HG02973 (cell line): ENCODE measurements at regions not wholly inside any gene's neighbourhood (a gene's known extent, or its start where the extent isn't known, plus 50 kb on each side); places are given as distances from the start of the nearest gene placed in this dataset.
"Not testable (repeated sequence)": the region's sequence is repeated elsewhere in the genome, so short reads cannot be mapped to it uniquely, and the experiment has no call there.

ENCODE experiments used
- ATAC-seq: cut with Tn5 transposase; IDR thresholded peaks from one replicate; pipeline ENCODE4 v1.9.1; 2021; ENCODE audit warnings: moderate library complexity; ENCODE audit not compliant: unreplicated experiment

- ATAC-seq, result no peak
Observed at GRCh38 chr5:145027286-145027685, 807.9 kb downstream of the PRELID2 start.

DNA sequence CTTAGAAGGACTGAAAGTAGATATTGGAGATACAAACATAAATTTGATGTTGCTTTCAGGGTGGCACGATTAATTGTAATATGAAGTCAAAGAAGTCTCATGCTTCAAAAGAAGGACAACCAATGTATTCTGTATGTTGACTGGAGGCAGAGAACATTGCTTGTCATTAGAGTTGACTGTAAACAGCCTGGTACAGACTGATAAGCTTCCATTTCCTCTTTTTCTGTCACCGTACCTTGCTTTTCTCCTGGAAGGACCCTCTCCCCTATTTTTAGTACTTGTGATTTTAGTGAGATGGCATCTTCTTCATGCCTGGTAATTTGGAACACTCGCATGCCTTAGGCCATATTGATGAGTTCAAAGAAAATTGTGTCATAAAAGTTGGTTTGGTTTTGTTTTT lies 809.4 kb downstream of the PRELID2 start:
- ATAC-seq, result no peak

DNA sequence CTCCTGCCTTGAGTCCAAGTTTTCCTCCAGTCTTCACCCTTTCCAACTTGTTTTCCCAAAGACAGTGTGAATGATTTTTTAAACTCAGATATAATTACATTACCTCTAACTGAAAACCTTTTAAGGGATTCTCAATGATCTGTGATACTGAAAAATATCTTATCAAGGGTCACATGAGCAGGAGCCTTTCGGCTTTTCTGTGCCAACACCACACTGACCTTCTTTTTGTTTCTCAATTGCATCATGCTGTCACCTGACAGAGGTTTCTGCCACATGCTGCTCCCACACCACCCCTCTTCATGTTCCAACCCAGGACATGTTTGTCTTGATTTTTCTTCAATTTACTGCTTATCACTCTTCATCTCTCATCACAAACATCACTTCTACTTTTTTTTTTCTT lies 820.0 kb downstream of the PRELID2 start:
- ATAC-seq, result no peak

GRCh38 chr5:145014109-145014508 lies 821.0 kb downstream of the PRELID2 start:
- no peak for ATAC-seq

DNA sequence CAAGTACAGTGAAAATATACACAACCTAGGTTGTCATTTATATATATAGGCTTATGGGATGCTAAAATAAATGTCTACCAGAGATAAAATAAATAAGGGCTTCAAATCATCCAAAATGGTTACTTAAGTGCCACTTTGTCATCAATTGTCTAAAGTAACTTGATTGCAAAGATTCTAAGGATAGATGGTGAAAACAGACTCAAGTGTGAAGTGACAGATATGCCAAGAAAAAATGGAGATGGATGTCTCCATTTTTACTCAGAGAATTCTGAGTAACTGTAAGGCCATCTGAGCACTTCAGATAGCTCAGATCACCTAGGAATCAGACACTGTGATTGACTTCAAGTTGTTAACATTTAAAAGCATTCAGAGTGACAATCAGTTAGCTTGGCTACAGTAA lies 824.3 kb downstream of the PRELID2 start:
- no peak for ATAC-seq

DNA sequence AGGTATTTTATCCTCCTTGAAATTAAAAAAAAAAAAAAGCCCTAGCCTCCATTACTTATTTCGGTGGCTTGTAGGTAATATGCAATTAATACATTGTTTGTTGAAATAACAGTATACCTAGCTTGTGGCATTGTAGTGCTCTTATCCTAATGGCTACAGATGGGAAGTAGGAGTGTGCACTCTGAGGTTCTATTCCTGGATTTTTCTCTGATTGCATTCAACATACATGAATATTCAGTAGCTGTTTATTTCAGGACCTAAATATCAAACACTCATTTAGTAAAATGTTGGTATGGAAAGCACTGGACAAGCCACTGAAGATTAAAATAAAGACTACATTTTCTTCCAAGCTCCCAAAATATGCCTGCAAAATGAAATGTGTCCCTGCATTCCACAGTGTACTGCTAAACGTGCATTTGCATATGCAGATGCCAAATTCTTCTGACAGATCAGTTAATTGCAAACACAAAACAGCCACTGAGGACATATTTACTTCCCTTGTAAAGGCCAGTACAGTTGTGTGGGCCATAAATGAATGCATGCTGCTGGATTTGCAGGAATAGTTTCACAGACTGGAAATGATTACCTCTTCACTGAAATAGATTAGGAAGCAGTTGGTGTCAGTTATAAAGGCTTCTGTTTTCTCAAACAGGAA lies 826.1 kb downstream of the PRELID2 start:
- no peak for ATAC-seq

- not testable (repeated sequence) for ATAC-seq
Observed at GRCh38 chr5:144994356-144994755, 823.7 kb downstream of the KCTD16 start.

GRCh38 chr5:144983101-144983500 lies 812.4 kb downstream of the KCTD16 start:
- no peak for ATAC-seq

DNA sequence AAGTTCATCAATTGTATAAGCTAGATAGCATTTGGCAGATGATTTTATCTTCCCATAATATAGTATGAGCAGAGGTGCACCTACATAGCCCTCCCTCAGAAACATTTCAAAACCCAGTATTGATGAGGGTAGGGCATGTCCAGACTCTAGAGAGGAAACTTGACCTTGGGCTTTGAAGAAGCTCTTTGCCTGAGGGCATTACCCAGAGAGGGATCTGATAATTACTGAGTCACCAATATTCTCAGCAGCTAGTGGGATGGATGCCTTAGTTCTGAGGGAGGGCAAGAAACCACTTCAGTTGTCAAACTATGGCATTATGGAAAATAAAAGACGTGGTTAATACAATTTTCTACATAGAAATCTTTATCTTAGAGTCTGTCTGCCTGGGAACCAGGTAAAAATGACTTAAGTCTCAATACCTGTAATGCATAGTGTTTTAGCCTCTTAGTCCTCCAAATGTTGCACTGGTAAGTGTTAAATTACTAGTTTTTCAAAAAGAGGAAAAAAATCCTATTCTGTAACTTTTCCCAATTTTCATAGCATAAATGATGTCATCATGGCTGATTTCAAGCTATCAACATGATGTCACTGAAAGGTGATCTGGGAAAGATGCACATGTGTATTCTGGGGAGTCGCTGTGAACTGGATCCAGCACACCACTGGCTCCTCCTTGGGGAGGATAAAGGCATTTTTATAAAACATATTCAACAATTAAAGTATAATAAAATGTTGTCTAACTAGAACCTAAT lies 809.0 kb downstream of the KCTD16 start:
- no peak for ATAC-seq

DNA sequence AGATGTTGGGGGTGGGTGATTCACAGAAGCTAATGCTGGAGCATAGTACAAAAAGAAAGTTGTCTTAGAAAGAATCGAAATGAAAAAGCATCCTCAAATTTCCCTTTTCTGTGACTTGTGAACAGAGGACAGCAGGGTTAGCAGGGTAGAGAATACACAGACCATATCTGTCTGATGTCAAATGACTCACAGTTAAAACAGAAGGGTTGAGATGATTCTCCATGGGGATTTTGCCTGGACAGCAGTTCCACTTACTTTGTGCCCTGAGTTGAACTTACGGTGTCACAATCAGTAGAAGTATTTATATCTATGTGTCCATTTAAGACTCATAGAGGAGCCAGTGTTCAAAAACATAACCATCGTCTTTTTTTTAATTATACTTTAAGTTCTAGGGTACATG lies 801.6 kb downstream of the KCTD16 start:
- no peak for ATAC-seq

- ATAC-seq, result no peak
Observed at GRCh38 chr5:144971108-144971850, 800.6 kb downstream of the KCTD16 start.

GRCh38 chr5:144960296-144960695 lies 789.6 kb downstream of the KCTD16 start:
- no peak for ATAC-seq

DNA sequence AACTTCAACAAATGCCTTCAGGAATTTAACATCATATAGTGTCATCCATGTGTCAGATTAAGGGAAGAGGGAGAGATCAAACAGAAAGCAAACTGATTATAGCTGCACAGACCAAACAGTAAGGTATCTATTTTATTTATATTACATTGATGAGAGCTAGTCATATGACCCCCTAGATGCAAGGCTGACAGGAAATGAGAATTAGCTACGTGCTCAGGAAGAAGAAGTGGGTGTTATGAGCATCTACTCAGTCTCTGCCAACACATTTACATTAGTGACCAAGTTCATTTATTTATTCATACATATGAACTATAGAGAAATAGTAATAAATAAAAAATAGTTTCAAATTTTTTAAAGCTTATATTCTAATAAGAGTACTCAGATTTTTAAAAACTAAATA lies 787.3 kb downstream of the KCTD16 start:
- ATAC-seq, result no peak

DNA sequence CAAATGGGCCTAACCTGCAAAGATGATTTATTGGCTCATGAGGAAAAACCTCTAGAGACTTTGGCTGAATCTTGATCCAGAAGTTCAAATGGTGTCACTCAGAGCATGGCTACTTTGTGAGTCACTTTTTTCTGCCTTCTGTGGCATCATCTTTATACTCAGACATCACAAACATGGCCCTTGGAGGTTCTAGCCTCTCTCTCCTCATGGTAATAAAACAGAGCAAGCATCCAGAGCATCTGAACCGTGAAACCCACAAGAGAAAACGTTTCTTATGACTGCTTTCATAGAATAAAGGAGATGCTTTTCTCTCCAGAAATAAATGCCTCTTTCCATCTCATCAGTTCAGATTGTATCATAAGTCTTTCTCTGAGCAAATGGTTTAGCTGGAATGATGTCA lies 780.3 kb downstream of the KCTD16 start:
- ATAC-seq, result no peak

GRCh38 chr5:144947023-144947422 lies 776.4 kb downstream of the KCTD16 start:
- ATAC-seq, result no peak

- ATAC-seq, result no peak
Observed at GRCh38 chr5:144945503-144945902, 774.8 kb downstream of the KCTD16 start.

DNA sequence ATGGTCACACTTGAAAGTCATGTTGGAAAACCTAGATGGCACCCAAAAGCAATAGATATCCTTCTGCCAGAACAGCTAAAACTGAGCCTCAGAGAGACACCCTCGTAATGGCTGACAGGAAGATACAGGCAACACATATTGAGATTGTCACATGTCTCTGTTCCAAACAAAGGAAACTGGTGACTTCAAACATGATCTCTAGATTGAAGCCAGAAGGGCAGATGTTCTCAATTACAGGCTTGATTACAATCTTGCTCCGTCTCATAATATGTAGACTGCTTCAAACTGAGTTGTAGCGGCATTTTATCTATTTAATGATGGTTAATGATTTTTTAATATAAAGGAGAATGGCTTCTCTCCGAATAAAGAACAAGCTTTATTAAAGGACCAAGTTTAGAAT lies 774.3 kb downstream of the KCTD16 start:
- ATAC-seq, result no peak

- no peak for ATAC-seq
Observed at GRCh38 chr5:144941004-144941403, 770.3 kb downstream of the KCTD16 start.

- ATAC-seq, result no peak
Observed at GRCh38 chr5:144918371-144918770, 747.7 kb downstream of the KCTD16 start.

DNA sequence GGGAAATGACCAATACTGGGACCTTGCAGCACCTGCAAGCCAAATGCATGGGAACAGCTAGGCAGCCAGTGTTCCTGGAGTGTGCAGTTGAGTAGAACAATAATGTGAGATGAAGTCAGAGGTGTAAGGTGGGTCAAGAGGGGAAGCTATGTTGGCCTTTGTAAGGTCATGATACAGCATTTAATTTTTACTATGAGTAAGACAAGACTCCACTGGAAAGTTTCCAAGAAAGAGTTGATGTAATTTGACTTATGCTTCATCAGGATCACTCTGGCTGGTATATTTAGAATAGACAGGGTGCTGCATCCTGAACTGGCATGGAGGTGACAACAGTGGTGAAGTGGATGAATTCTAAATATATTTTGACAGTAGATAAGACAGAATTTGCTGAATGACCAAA lies 744.8 kb downstream of the KCTD16 start:
- no peak for ATAC-seq

DNA sequence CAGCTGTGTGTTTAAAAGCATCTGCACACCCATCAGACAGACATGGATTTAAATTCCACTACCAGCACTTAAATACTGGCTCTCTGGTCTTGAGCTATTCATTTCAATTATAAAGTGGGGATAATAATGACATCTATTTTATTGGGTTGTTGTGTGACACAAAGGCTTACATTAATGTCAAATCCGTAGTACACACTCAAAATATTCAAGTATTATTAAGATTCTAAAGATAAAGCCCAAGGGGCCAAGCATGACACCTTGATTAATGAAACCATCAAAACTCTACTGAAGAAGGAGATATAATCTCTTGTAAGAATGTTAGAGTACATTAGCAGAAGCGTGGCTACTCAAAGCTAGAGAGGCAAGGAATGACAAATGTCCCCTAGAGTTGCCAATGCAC lies 743.0 kb downstream of the KCTD16 start:
- no peak for ATAC-seq

- ATAC-seq, result no peak
Observed at GRCh38 chr5:144896473-144896872, 725.8 kb downstream of the KCTD16 start.
